ENCODE measurements at regions not wholly inside any gene's neighbourhood (a gene's known extent, or its start where the extent isn't known, plus 50 kb on each side); places are given as distances from the start of the nearest gene placed in this dataset.
"Not testable (repeated sequence)": the region's sequence is repeated elsewhere in the genome, so short reads cannot be mapped to it uniquely, and the experiment has no call there.

DNA sequence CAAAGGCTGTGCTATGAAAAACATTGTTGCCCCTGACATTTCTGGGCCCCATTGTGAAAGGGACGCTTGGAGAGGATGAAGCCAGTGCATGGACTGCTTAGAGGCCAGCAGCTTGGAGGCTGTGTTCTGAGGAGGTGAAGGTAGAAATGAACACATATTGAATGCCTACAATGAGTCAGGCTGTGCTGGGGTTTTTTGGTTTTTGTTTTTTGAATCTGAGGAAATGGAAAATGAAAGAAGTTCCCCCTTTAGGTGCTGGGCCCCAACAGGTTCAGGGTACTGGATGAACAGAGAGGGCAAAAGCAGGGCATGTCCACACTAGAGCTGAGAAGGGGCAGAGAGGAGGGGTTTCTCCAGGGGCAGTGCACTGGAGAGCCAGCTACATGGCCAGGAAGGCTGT lies 166.1 kb upstream of the API5 start:
- TF ChIP-seq, protein P1, sequence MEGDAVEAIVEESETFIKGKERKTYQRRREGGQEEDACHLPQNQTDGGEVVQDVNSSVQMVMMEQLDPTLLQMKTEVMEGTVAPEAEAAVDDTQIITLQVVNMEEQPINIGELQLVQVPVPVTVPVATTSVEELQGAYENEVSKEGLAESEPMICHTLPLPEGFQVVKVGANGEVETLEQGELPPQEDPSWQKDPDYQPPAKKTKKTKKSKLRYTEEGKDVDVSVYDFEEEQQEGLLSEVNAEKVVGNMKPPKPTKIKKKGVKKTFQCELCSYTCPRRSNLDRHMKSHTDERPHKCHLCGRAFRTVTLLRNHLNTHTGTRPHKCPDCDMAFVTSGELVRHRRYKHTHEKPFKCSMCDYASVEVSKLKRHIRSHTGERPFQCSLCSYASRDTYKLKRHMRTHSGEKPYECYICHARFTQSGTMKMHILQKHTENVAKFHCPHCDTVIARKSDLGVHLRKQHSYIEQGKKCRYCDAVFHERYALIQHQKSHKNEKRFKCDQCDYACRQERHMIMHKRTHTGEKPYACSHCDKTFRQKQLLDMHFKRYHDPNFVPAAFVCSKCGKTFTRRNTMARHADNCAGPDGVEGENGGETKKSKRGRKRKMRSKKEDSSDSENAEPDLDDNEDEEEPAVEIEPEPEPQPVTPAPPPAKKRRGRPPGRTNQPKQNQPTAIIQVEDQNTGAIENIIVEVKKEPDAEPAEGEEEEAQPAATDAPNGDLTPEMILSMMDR (IDR thresholded peaks at IDR 0.05), result no peak
- DNase-seq, result no peak
- no peaks in the 10 kb centered on the region for H3K27me3 ChIP-seq
- no peaks in the 10 kb centered on the region for H3K36me3 ChIP-seq
- no peak overlapping the region for H3K27ac ChIP-seq
- intact Hi-C loops (cut with DNase I; ENCODE audit: low total_unique reads), result no loop called here
- H3K4me3 ChIP-seq, result no peak overlapping the region
- peaks cover 0 to 7% (median 0%) of the 10 kb centered on the region in 3 donors for H3K9me3 ChIP-seq
- H3K4me1 ChIP-seq, result no peaks in the 10 kb centered on the region

DNA sequence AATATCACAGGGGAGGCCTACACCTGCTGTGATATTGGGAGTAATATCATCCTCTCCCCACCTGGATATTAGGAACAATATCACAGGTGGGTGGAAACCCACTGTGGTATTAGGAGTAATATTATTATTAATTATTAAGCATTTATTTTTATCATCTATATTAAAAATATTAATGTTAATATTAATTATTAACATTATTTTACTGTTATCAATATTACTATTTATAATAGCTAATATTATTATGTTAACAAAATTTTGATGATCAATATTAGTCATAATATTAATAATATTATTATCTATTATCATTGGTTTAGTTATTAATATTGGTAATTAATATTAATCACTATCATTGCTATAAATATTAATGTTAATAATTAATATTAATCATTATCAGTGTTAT lies 161.1 kb upstream of the API5 start:
- intact Hi-C loops (cut with DNase I; ENCODE audit: low total_unique reads), result no loop called here
- TF ChIP-seq, protein P1 (IDR thresholded peaks at IDR 0.05), result no peak
- DNase-seq, result no peak
- H3K9me3 ChIP-seq, result no peaks in the 10 kb centered on the region
- H3K4me3 ChIP-seq, result no peak overlapping the region
- no peaks in the 10 kb centered on the region for H3K27me3 ChIP-seq
- H3K4me1 ChIP-seq, result no peaks in the 10 kb centered on the region
- H3K36me3 ChIP-seq, result no peaks in the 10 kb centered on the region
- no peak overlapping the region for H3K27ac ChIP-seq

DNA sequence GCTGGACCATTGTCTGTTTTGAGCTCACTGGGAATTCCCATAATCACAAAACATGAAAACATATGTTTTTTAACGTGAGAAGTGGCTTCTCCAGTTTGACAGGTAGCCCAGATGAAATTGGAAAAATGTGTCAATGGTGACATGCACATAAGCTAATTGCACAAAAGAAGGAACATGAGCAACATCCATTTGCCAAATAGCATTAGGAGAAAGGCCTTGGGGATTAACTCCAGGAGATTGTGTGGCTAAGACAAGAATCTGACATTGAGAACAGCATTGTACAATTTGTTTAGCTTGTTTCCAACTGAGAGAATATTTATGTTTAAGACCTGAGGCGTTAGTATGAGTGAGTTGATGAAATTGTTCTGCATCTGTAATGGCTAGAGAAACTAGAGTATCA lies 147.0 kb upstream of the API5 start:
- H3K4me1 ChIP-seq, result no peaks in the 10 kb centered on the region
- no peak overlapping the region for H3K27ac ChIP-seq
- intact Hi-C loops (cut with DNase I; ENCODE audit: low total_unique reads), result no loop called here
- TF ChIP-seq, protein P1 (IDR thresholded peaks at IDR 0.05), result no peak
- no peak overlapping the region for H3K4me3 ChIP-seq
- H3K9me3 ChIP-seq, result no peaks in the 10 kb centered on the region
- DNase-seq, result no peak
- no peaks in the 10 kb centered on the region for H3K27me3 ChIP-seq
- H3K36me3 ChIP-seq, result no peaks in the 10 kb centered on the region

DNA sequence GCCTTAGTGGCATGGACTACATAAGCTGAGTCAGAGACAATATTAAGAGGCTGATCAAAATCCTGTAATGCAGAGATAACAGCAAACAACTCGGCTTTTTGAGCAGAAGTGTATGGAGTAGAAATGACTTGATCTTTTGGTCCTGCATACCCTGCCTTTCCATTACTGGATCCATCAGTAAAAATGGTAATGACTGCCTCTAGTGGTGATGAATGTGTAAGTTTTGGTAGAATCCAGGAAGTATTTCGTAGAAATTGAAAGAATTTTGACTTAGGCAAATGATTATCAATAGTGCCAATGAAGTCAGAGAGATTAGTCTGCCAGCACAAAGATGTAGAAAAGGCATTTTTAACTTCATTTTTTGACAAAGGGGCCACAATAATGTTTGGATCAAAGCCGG lies 146.4 kb upstream of the API5 start:
- H3K9me3 ChIP-seq; H3K36me3 ChIP-seq; H3K4me3 ChIP-seq; H3K4me1 ChIP-seq; DNase-seq; H3K27ac ChIP-seq; intact Hi-C loops (cut with DNase I; ENCODE audit: low total_unique reads); H3K27me3 ChIP-seq: not testable (repeated sequence)

DNA sequence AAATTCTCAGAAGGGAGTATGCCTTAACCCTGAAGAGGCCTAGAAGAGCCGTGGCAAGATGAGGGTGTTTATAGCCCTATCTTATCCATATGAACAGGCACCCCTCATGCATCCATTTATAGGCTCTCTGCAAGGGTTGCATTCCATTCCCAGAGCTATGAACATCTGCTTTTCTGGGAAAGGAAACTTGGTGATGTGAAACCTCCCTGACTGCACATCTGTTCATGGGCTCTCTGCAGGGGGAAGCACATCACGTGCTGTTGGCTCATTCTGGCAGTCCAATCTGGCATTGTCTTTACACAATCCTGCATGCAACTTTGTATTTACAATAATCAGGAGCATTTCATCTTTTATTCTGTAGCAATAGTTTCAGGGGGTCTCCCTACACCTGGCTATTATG lies 143.6 kb upstream of the API5 start:
- H3K4me1 ChIP-seq; H3K27ac ChIP-seq; intact Hi-C loops (cut with DNase I; ENCODE audit: low total_unique reads); H3K27me3 ChIP-seq; H3K4me3 ChIP-seq; H3K36me3 ChIP-seq; DNase-seq; H3K9me3 ChIP-seq: not testable (repeated sequence)

DNA sequence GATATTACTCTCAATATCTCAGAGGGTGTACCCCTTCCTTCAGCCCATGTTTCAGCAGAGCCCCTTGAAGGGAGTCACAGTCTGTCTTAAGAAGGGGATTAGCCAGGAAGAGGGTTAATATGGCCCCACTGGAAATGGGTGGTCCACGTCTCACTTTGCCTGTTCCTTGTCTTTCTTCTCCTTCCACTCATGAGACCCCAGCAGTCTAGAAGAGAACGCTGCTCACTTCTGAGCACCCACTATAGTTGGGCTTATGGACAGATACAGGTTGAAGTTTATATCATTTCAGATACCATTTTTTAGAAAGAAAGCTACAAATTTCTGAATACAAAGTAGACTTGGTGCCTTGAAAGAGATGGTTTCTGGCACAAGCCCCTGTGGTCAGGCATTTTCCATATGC lies 139.3 kb upstream of the API5 start:
- Histone ChIP-seq H3K27ac (no peak overlapping the region), H3K27me3 (no peaks in the 10 kb centered on the region), H3K4me3 (no peak overlapping the region), H3K9me3 (no peaks in the 10 kb centered on the region), H3K4me1 (no peaks in the 10 kb centered on the region), H3K36me3 (no peaks in the 10 kb centered on the region)
- DNase-seq, result no peak
- intact Hi-C loops (cut with DNase I; ENCODE audit: low total_unique reads), result no loop called here
- TF ChIP-seq, protein P1 (IDR thresholded peaks at IDR 0.05), result no peak

DNA sequence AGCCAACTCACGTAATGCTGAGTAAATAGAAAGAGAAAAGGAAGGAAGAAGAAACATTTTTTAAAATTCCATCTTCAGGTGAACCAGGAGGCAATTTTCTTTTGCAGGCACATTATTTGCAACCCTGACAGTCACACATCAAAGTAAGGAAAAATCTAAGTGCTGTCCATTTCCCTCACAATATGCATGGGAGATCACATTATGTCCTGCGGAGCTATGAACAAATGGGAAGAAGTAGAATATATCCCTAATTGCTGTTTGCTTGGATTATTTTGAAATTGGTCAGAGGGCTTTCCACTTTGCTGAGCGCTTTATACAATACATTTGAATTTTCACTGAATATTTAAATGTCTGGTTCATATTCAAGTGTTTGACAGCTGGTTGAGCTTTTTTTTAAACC lies 133.8 kb upstream of the API5 start:
- no peak overlapping the region for H3K27ac ChIP-seq
- no peaks in the 10 kb centered on the region for H3K4me1 ChIP-seq
- no peak overlapping the region for H3K4me3 ChIP-seq
- no peaks in the 10 kb centered on the region for H3K27me3 ChIP-seq
- intact Hi-C loops (cut with DNase I; ENCODE audit: low total_unique reads), result no loop called here
- DNase-seq, result no peak
- H3K9me3 ChIP-seq, result no peaks in the 10 kb centered on the region
- TF ChIP-seq, protein P1 (IDR thresholded peaks at IDR 0.05), result no peak
- no peaks in the 10 kb centered on the region for H3K36me3 ChIP-seq

DNA sequence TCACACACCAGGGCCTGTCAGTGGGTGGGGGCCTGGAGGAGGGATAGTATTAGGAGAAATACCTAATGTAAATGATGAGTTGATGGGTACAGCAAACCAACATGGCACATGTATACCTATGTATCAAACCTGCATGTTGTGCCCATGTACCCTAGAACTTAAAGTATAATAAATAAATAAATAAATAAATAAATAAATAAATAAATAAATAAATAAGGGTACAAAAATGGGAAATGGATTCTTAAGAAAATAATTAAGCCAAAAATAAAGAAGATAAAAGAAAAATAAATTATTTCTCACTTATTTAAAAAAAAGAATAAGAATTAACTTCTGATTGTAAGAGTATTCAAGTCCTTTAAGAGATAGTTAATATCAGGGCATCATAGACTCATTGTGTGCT lies 117.3 kb upstream of the API5 start:
- H3K4me3 ChIP-seq; DNase-seq; H3K36me3 ChIP-seq; H3K27me3 ChIP-seq; H3K4me1 ChIP-seq; H3K27ac ChIP-seq; H3K9me3 ChIP-seq; intact Hi-C loops (cut with DNase I; ENCODE audit: low total_unique reads): not testable (repeated sequence)

Measured in tibial artery (tissue), 4 donors.